ENCODE measurements at regions not wholly inside any gene's neighbourhood (a gene's known extent, or its start where the extent isn't known, plus 50 kb on each side); places are given as distances from the start of the nearest gene placed in this dataset.

GRCh38 chr7:55642266-55642665, 70.0 kb upstream of the VOPP1 start:
- Histone ChIP-seq H3K27me3 (ENCODE audit: insufficient read depth) (no peaks in the 10 kb centered on the region), H3K4me3 (no peak overlapping the region), H3K36me3 (ENCODE audit: insufficient read depth) (no peaks in the 10 kb centered on the region), H4K20me1 (replicated peaks; ENCODE audit: insufficient read depth) (no peaks in the 10 kb centered on the region), H2AFZ (no peak overlapping the region), H3K9me2 (ENCODE audit: insufficient read depth) (no peaks in the 10 kb centered on the region; the same call in 1 of the 2 replicates), H3K4me2 (no peak overlapping the region), H3K27ac (ENCODE audit: low read depth) (no peak overlapping the region), H3K4me1 (ENCODE audit: insufficient read depth) (no peaks in the 10 kb centered on the region), H3F3A (replicated peaks; ENCODE audit: low read depth) (no peaks in the 10 kb centered on the region), H3K79me2 (replicated peaks; ENCODE audit: insufficient read depth) (no peaks in the 10 kb centered on the region)
- Mint-ChIP-seq H3K9me3 (no peaks in the 10 kb centered on the region; the same call in 2 of the 3 replicates), H3K36me3 (ENCODE audit: low read depth) (no peaks in the 10 kb centered on the region), H3K4me1 (no peaks in the 10 kb centered on the region), H3K27ac (no peak overlapping the region), H3K27me3 (ENCODE audit: insufficient read depth, low read depth, poor library complexity) (peaks cover 1% of the 10 kb centered on the region), H3K4me3 (no peak overlapping the region)
- TF ChIP-seq ETS1 (IDR thresholded peaks at IDR 0.05) (no peak), REST (IDR thresholded peaks at IDR 0.05; ENCODE audit: unreplicated experiment) (no peak), EZH2 (IDR thresholded peaks at IDR 0.05; ENCODE audit: low read depth, unreplicated experiment) (no peak), ZNF331 (CRISPR knock-in tag; IDR thresholded peaks at IDR 0.05; ENCODE audit: low read depth) (no peak), ZNF462 (CRISPR knock-in tag; IDR thresholded peaks at IDR 0.05) (no peak)
- ATAC-seq (no peak), DNase-seq (ENCODE audit: low spot score) (no peak)

Data from GM23338 (cell line).